IMR-90 (cell line): ENCODE measurements at regions not wholly inside any gene's neighbourhood (a gene's known extent, or its start where the extent isn't known, plus 50 kb on each side); places are given as distances from the start of the nearest gene placed in this dataset.

Experiments used
- ATAC-seq: fragments of 200-7000 bp; cut with Tn5 transposase; 2 replicates; pipeline ENCODE4 v1.9.1; 2020; ENCODE audit warnings: low read depth, mild to moderate bottlenecking, moderate library complexity
- BruUV-seq: library from RNA; stranded (reverse); fragments of 400-500 nt; replicated peaks from 2 replicates; lab custom pipeline; 2021; lab: Mats Ljungman, UMichigan
- CTCF ChIA-PET: fragments of 300-600 bp; formaldehyde crosslinking; extraction: SDS; loops from one replicate; lab custom pipeline; 2021; ENCODE audit warnings: antibody characterized with exemption; lab: Yijun Ruan, JAX
- POLR2A ChIA-PET: fragments of 300-600 bp; sonication (Branson Sonifier 250); formaldehyde crosslinking; loops from one replicate; lab custom pipeline; 2022; ENCODE audit warnings: antibody characterized with exemption; ENCODE audit not compliant: unreplicated experiment; lab: Charles Lee
- DNase-seq: peaks from one replicate; pipeline ENCODE4 v3.0.0; 2013
- H2AFZ ChIP-seq: replicated peaks from 2 replicates; pipeline ENCODE3; 2013; ENCODE audit warnings: low read length, mild to moderate bottlenecking; ENCODE audit not compliant: poor library complexity
- H2AK5ac ChIP-seq: 2 replicates; pipeline ENCODE4 v1.6.1; 2013; ENCODE audit warnings: low read depth, low read length, inconsistent platforms
- H2AK9ac ChIP-seq: replicated peaks from 2 replicates; pipeline ENCODE3; 2013; ENCODE audit warnings: mild to moderate bottlenecking, low read depth, low read length, moderate library complexity; ENCODE audit not compliant: poor library complexity
- H2BK120ac ChIP-seq: 2 replicates; pipeline ENCODE4 v1.6.1; 2013; ENCODE audit warnings: low read depth, low read length, inconsistent platforms
- H2BK15ac ChIP-seq: 3 replicates; pipeline ENCODE4 v1.6.1; 2013; ENCODE audit warnings: low read depth, low read length, inconsistent platforms
- H2BK20ac ChIP-seq: 2 replicates; pipeline ENCODE4 v1.6.1; 2013; ENCODE audit warnings: low read depth, mild to moderate bottlenecking, inconsistent platforms, low read length, moderate library complexity
- H2BK5ac ChIP-seq: 2 replicates; pipeline ENCODE4 v1.6.1; 2013; ENCODE audit warnings: mild to moderate bottlenecking, low read depth, low read length, inconsistent platforms; ENCODE audit not compliant: poor library complexity, severe bottlenecking
- H3K14ac ChIP-seq: replicated peaks from 2 replicates; pipeline ENCODE4 v1.6.1; 2013; ENCODE audit warnings: low read depth, low read length, inconsistent platforms
- H3K18ac ChIP-seq: 2 replicates; pipeline ENCODE4 v1.6.1; 2013; ENCODE audit warnings: low read depth, low read length, control low read depth
- H3K23ac ChIP-seq: 2 replicates; pipeline ENCODE4 v1.6.1; 2013; ENCODE audit warnings: low read depth, low read length, inconsistent platforms
- H3K27ac ChIP-seq: 2 replicates; pipeline ENCODE4 v1.5.1; 2013; ENCODE audit warnings: mild to moderate bottlenecking, control low read depth, low read length; ENCODE audit not compliant: insufficient read depth
- H3K27me3 ChIP-seq: 2 replicates; pipeline ENCODE4 v1.6.1; 2013; ENCODE audit warnings: low read length; ENCODE audit not compliant: control insufficient read depth, insufficient read depth
- H3K36me3 ChIP-seq: 2 replicates; pipeline ENCODE4 v1.6.1; 2013; ENCODE audit warnings: low read length, mixed read lengths; ENCODE audit not compliant: control insufficient read depth, insufficient read depth
- H3K4ac ChIP-seq: 2 replicates; pipeline ENCODE4 v1.6.1; 2013; ENCODE audit warnings: low read depth, low read length, inconsistent platforms
- H3K4me1 ChIP-seq: 2 replicates; pipeline ENCODE4 v1.6.1; 2013; ENCODE audit warnings: low read length, mixed read lengths; ENCODE audit not compliant: control insufficient read depth, insufficient read depth
- H3K4me2 ChIP-seq: 2 replicates; pipeline ENCODE4 v1.6.1; 2013; ENCODE audit warnings: low read depth, mild to moderate bottlenecking, control low read depth, low read length, moderate library complexity
- H3K4me3 ChIP-seq: 2 replicates; pipeline ENCODE4 v1.5.1; 2013; ENCODE audit warnings: low read depth, mild to moderate bottlenecking, control low read depth, low read length, moderate library complexity; ENCODE audit not compliant: insufficient read depth
- H3K56ac ChIP-seq: 2 replicates; pipeline ENCODE4 v1.6.1; 2013; ENCODE audit warnings: low read length, inconsistent platforms; ENCODE audit not compliant: insufficient read depth; ENCODE audit errors: extremely low read depth
- H3K79me1 ChIP-seq, 2 experiments: 2 replicates each; pipeline ENCODE4 v1.6.1; 2013; ENCODE audit warnings: low read length in 2 of 2, inconsistent platforms in 1 of 2, low read depth in 1 of 2
- H3K9ac ChIP-seq: 2 replicates; pipeline ENCODE4 v1.6.1; 2013; ENCODE audit warnings: low read depth, low read length, control low read depth
- H3K9me1 ChIP-seq: 2 replicates; pipeline ENCODE4 v1.6.1; 2013; ENCODE audit warnings: low read length, inconsistent platforms; ENCODE audit not compliant: insufficient read depth
- H3K9me3 ChIP-seq: 2 replicates; pipeline ENCODE4 v1.6.1; 2013; ENCODE audit warnings: low read length; ENCODE audit not compliant: control insufficient read depth, insufficient read depth
- H4K20me1 ChIP-seq: 2 replicates; pipeline ENCODE4 v1.6.1; 2013; ENCODE audit warnings: low read length, inconsistent platforms; ENCODE audit not compliant: insufficient read depth
- H4K5ac ChIP-seq: 2 replicates; pipeline ENCODE4 v1.6.1; 2013; ENCODE audit warnings: mild to moderate bottlenecking, low read depth, low read length, control low read depth
- H4K8ac ChIP-seq, 2 experiments: 2 replicates each; pipeline ENCODE4 v1.6.1; 2013; ENCODE audit warnings: low read depth in 2 of 2, low read length in 2 of 2, control low read depth in 1 of 2, inconsistent platforms in 1 of 2
- H4K91ac ChIP-seq: 2 replicates; pipeline ENCODE4 v1.6.1; 2013; ENCODE audit warnings: low read depth, low read length, inconsistent platforms; ENCODE audit not compliant: insufficient read depth
- BHLHE40 ChIP-seq: fragments of 150-350 bp; IDR thresholded peaks from 2 replicates; pipeline ENCODE4 v1.6.1; 2016; ENCODE audit warnings: mild to moderate bottlenecking, low read depth, low read length
- CEBPB ChIP-seq: IDR thresholded peaks from 2 replicates; pipeline ENCODE4 v1.6.1; 2012; ENCODE audit warnings: low read depth, low read length, improper control_type of control experiment
- CHD1 ChIP-seq: IDR thresholded peaks from 2 replicates; pipeline ENCODE4 v1.6.1; 2012; ENCODE audit warnings: low read depth, low read length, improper control_type of control experiment
- CTCF ChIP-seq: conservative IDR thresholded peaks from 2 replicates; pipeline ENCODE4 v1.5.1; 2012; ENCODE audit warnings: mild to moderate bottlenecking, low read depth, low read length, improper control_type of control experiment
- ELK1 ChIP-seq: fragments of 150-350 bp; IDR thresholded peaks from 2 replicates; pipeline ENCODE4 v1.6.1; 2016; ENCODE audit warnings: low read depth, mild to moderate bottlenecking, low read length, moderate library complexity, borderline replicate concordance
- FOS ChIP-seq: fragments of 150-350 bp; IDR thresholded peaks from 2 replicates; pipeline ENCODE4 v1.6.1; 2016; ENCODE audit warnings: low read depth, low read length
- MAFK ChIP-seq: IDR thresholded peaks from 2 replicates; pipeline ENCODE4 v1.6.1; 2012; ENCODE audit warnings: low read depth, low read length, improper control_type of control experiment
- MAZ ChIP-seq: IDR thresholded peaks from 2 replicates; pipeline ENCODE4 v1.6.1; 2012; ENCODE audit warnings: low read depth, mild to moderate bottlenecking, low read length, improper control_type of control experiment, moderate library complexity, borderline replicate concordance
- MXI1 ChIP-seq: IDR thresholded peaks from 2 replicates; pipeline ENCODE4 v1.6.1; 2012; ENCODE audit warnings: low read depth, mild to moderate bottlenecking, low read length, moderate library complexity, borderline replicate concordance
- NFE2L2 ChIP-seq: fragments of 150-350 bp; IDR thresholded peaks from 2 replicates; pipeline ENCODE4 v1.6.1; 2016; ENCODE audit warnings: low read depth, mild to moderate bottlenecking, low read length
- POLR2A ChIP-seq: IDR thresholded peaks from 2 replicates; pipeline ENCODE4 v1.6.1; 2012; ENCODE audit warnings: mild to moderate bottlenecking, low read depth, low read length
- RAD21 ChIP-seq: IDR thresholded peaks from 2 replicates; pipeline ENCODE4 v1.6.1; 2012; ENCODE audit warnings: low read length, improper control_type of control experiment
- RCOR1 ChIP-seq: IDR thresholded peaks from 2 replicates; pipeline ENCODE4 v1.6.1; 2012; ENCODE audit warnings: mild to moderate bottlenecking, low read length, improper control_type of control experiment; ENCODE audit not compliant: insufficient replicate concordance
- RFX5 ChIP-seq: IDR thresholded peaks from 2 replicates; pipeline ENCODE4 v1.8.0; 2012; ENCODE audit warnings: low read depth, mild to moderate bottlenecking, low read length, moderate library complexity
- SMC3 ChIP-seq: fragments of 150-350 bp; IDR thresholded peaks from 2 replicates; pipeline ENCODE4 v1.6.1; 2016; ENCODE audit warnings: low read depth, mild to moderate bottlenecking, antibody characterized with exemption, low read length, moderate library complexity
- USF2 ChIP-seq: fragments of 150-350 bp; IDR thresholded peaks from 2 replicates; pipeline ENCODE4 v1.6.1; 2017; ENCODE audit warnings: mild to moderate bottlenecking, antibody characterized with exemption, low read length, low read depth
- WGBS, 2 experiments: methylation state at CpG; one replicate each; pipeline versions ENCODE4 v1.1.5 to v1.1.7; 2013; ENCODE audit warnings: missing lambda C conversion rate in 2 of 2; ENCODE audit not compliant: insufficient read length in 1 of 2; ENCODE audit errors: extremely low coverage in 2 of 2; 5-methylcytosine and 5-hydroxymethylcytosine counted together
- dilution Hi-C: fragments of 300-500 bp; cut with HindIII; formaldehyde crosslinking; loops from one replicate; pipeline ENCODE4 v1.14.3; 2018; ENCODE audit warnings: low sequenced_read_pairs; ENCODE audit not compliant: unreplicated experiment
- in situ Hi-C: fragments of 300-500 bp; cut with MboI; formaldehyde crosslinking; loops from 3 replicates; pipeline ENCODE4 v1.14.3; 2019; ENCODE audit warnings: low sequenced_read_pairs, inconsistent platforms, mixed read lengths
- intact Hi-C: fragments of 100-400 bp; cut with micrococcal nuclease; formaldehyde crosslinking; loops from 2 replicates; pipeline ENCODE4 v1.10.0; 2022

- no peak overlapping the region for H4K91ac ChIP-seq
- H4K5ac ChIP-seq: no peak overlapping the region
- DNase-seq: no peak
- no peak overlapping the region for H2BK20ac ChIP-seq
- H3K9me1 ChIP-seq: no peaks in the 10 kb centered on the region
- H3K4me3 ChIP-seq: no peak overlapping the region
- no peak for TF ChIP-seq FOS
- no peak for TF ChIP-seq CHD1
- TF ChIP-seq CTCF: no peak
- no peak for TF ChIP-seq RFX5
- no peak for TF ChIP-seq SMC3
- no peak for TF ChIP-seq RCOR1
- no peak for TF ChIP-seq MAFK
- TF ChIP-seq MXI1: no peak
- TF ChIP-seq RAD21: no peak
- no peak for TF ChIP-seq NFE2L2
- no peak for TF ChIP-seq BHLHE40
- TF ChIP-seq CEBPB: no peak
- TF ChIP-seq POLR2A: no peak
- no peak for TF ChIP-seq MAZ
- no peak for TF ChIP-seq USF2
- no peak for TF ChIP-seq ELK1
- H2AFZ ChIP-seq: no peak overlapping the region
- no TSS peak for BruUV-seq
- H3K27ac ChIP-seq: no peak overlapping the region
- no peak overlapping the region for H3K4me2 ChIP-seq
- CTCF ChIA-PET: interaction anchor here (1.2 kb wide), 1 partner anchor 154 kb away, joined by 6 read pairs; no protein-coding TSS in a partner anchor
- H2BK5ac ChIP-seq: no peak overlapping the region
- no peaks in the 10 kb centered on the region for H3K79me1 ChIP-seq
- no peak overlapping the region for H3K9ac ChIP-seq
- dilution Hi-C loops: no loop called here
- H3K56ac ChIP-seq: no peak overlapping the region
- no peak overlapping the region for H3K14ac ChIP-seq
- no peak overlapping the region for H2BK15ac ChIP-seq
- no peaks in the 10 kb centered on the region for H3K4me1 ChIP-seq
- in situ Hi-C loops: no loop called here
- no peak overlapping the region for H2BK120ac ChIP-seq
- no peaks in the 10 kb centered on the region for H3K36me3 ChIP-seq
- no peak overlapping the region for H3K23ac ChIP-seq
- no peaks in the 10 kb centered on the region for H3K9me3 ChIP-seq
- no peak overlapping the region for H3K4ac ChIP-seq
- H3K18ac ChIP-seq: no peak overlapping the region
- no peak for ATAC-seq
- no peak overlapping the region for H4K8ac ChIP-seq
- H3K27me3 ChIP-seq: peaks cover 2% of the 10 kb centered on the region
- intact Hi-C loops: no loop called here
- no peak overlapping the region for H2AK5ac ChIP-seq
- no peaks in the 10 kb centered on the region for H4K20me1 ChIP-seq
- 80% methylated on average over 1 of the region's 3 CpGs; no CpG with 5 or more reads in 1 of the 2 experiments for WGBS, 2 experiments
- POLR2A ChIA-PET: no interaction called here
- no peak overlapping the region for H2AK9ac ChIP-seq
Observed at GRCh38 chr11:57095417-57095816, 86.3 kb upstream of the LRRC55 start.
